ENCODE measurements at regions not wholly inside any gene's neighbourhood (a gene's known extent, or its start where the extent isn't known, plus 50 kb on each side); places are given as distances from the start of the nearest gene placed in this dataset.

GRCh38 chr3:31455524-31455923, 77.2 kb upstream of the STT3B start:
- Histone ChIP-seq H3K4me3 (no peak overlapping the region), H3K9me3 (ENCODE audit: insufficient read depth, low read depth) (no peaks in the 10 kb centered on the region), H3K4me1 (replicated peaks; ENCODE audit: insufficient read depth) (no peaks in the 10 kb centered on the region), H3K4me2 (no peak overlapping the region), H3K27ac (no peak overlapping the region), H4K20me1 (ENCODE audit: insufficient read depth) (no peaks in the 10 kb centered on the region), H3K27me3 (ENCODE audit: insufficient read depth, low read depth) (no peaks in the 10 kb centered on the region), H3K36me3 (ENCODE audit: low read depth) (no peaks in the 10 kb centered on the region), H3K79me2 (ENCODE audit: low read depth) (no peaks in the 10 kb centered on the region), H3K9me2 (ENCODE audit: insufficient read depth) (no peaks in the 10 kb centered on the region), H2AFZ (no peak overlapping the region), H3F3A (ENCODE audit: insufficient read depth, low read depth) (no peaks in the 10 kb centered on the region)
- ChIA-PET POLR2A (ENCODE audit: unreplicated experiment) (no interaction called here), CTCF (no interaction called here)
- intact Hi-C loops (cut with micrococcal nuclease; ENCODE audit: unreplicated experiment) = no loop called here
- DNase-seq = no peak
- TF ChIP-seq EZH2 (IDR thresholded peaks at IDR 0.05; ENCODE audit: low read depth) (no peak), CTCF (conservative IDR thresholded peaks at IDR 0.05) (no peak)
- BruUV-seq (replicated peaks) = no TSS peak

GRCh38 chr3:31456373-31456772, 76.4 kb upstream of the STT3B start:
- Histone ChIP-seq H3K4me1 (replicated peaks; ENCODE audit: insufficient read depth) (no peaks in the 10 kb centered on the region), H3K79me2 (ENCODE audit: low read depth) (no peaks in the 10 kb centered on the region), H3K27ac (no peak overlapping the region), H3K4me3 (no peak overlapping the region), H2AFZ (no peak overlapping the region), H3K27me3 (ENCODE audit: insufficient read depth, low read depth) (no peaks in the 10 kb centered on the region), H3K9me2 (ENCODE audit: insufficient read depth) (no peaks in the 10 kb centered on the region), H3K4me2 (no peak overlapping the region), H3F3A (ENCODE audit: insufficient read depth, low read depth) (no peaks in the 10 kb centered on the region), H3K36me3 (ENCODE audit: low read depth) (no peaks in the 10 kb centered on the region), H4K20me1 (ENCODE audit: insufficient read depth) (no peaks in the 10 kb centered on the region), H3K9me3 (ENCODE audit: insufficient read depth, low read depth) (no peaks in the 10 kb centered on the region)
- intact Hi-C loops (cut with micrococcal nuclease; ENCODE audit: unreplicated experiment) = no loop called here
- no peak for TF ChIP-seq EZH2 (IDR thresholded peaks at IDR 0.05; ENCODE audit: low read depth)
- no peak for TF ChIP-seq CTCF (conservative IDR thresholded peaks at IDR 0.05)
- ChIA-PET CTCF (no interaction called here), POLR2A (ENCODE audit: unreplicated experiment) (no interaction called here)
- BruUV-seq (replicated peaks) = no TSS peak
- DNase-seq = no peak

GRCh38 chr3:31461426-31461825, 71.3 kb upstream of the STT3B start:
- Histone ChIP-seq H3K4me1 (replicated peaks; ENCODE audit: insufficient read depth) (no peaks in the 10 kb centered on the region), H3K4me2 (no peak overlapping the region), H3K27ac (no peak overlapping the region), H3K27me3 (ENCODE audit: insufficient read depth, low read depth) (no peaks in the 10 kb centered on the region), H4K20me1 (ENCODE audit: insufficient read depth) (no peaks in the 10 kb centered on the region), H3F3A (ENCODE audit: insufficient read depth, low read depth) (no peaks in the 10 kb centered on the region), H3K36me3 (ENCODE audit: low read depth) (no peaks in the 10 kb centered on the region), H3K79me2 (ENCODE audit: low read depth) (no peaks in the 10 kb centered on the region), H3K9me2 (ENCODE audit: insufficient read depth) (no peaks in the 10 kb centered on the region), H2AFZ (no peak overlapping the region), H3K4me3 (no peak overlapping the region), H3K9me3 (ENCODE audit: insufficient read depth, low read depth) (no peaks in the 10 kb centered on the region)
- no peak for DNase-seq
- no TSS peak for BruUV-seq (replicated peaks)
- TF ChIP-seq EZH2 (IDR thresholded peaks at IDR 0.05; ENCODE audit: low read depth) = no peak
- no peak for TF ChIP-seq CTCF (conservative IDR thresholded peaks at IDR 0.05)
- intact Hi-C loops (cut with micrococcal nuclease; ENCODE audit: unreplicated experiment) = no loop called here
- ChIA-PET CTCF (no interaction called here), POLR2A (ENCODE audit: unreplicated experiment) (no interaction called here)
